HCT116 (cell line): ENCODE measurements at regions not wholly inside any gene's neighbourhood (a gene's known extent, or its start where the extent isn't known, plus 50 kb on each side); places are given as distances from the start of the nearest gene placed in this dataset.

ENCODE experiments used
- ATAC-seq: fragments of 200-7000 bp; cut with Tn5 transposase; 2 replicates; pipeline ENCODE4 v1.9.1; 2020; ENCODE audit warnings: mild to moderate bottlenecking, moderate library complexity
- BruUV-seq: library from RNA; stranded (reverse); fragments of 400-500 nt; replicated peaks from 2 replicates; lab custom pipeline; 2021; lab: Mats Ljungman, UMichigan
- CTCF ChIA-PET: fragments of 300-600 bp; sonication (Branson Sonifier 250); formaldehyde crosslinking; loops from one replicate; lab custom pipeline; 2021; ENCODE audit warnings: antibody characterized with exemption; lab: Charles Lee
- POLR2A ChIA-PET: fragments of 300-600, 350-600 bp; sonication (Branson Sonifier 250); formaldehyde crosslinking; loops from one replicate; lab custom pipeline; 2021; ENCODE audit warnings: antibody characterized with exemption; lab: Charles Lee
- RAD21 ChIA-PET, 2 experiments: fragments of 300-600 bp; sonication (Branson Sonifier 250); formaldehyde crosslinking; loops; one replicate each; lab custom pipeline; 2023; ENCODE audit warnings: low total read pairs in 2 of 2; ENCODE audit not compliant: uncharacterized antibody in 2 of 2, unreplicated experiment in 2 of 2, low non-redundant PET in 1 of 2; lab: Charles Lee
- DNase-seq: peaks from one replicate; pipeline ENCODE4 v3.0.0-alpha.2; 2010; ENCODE audit warnings: low read depth, low spot score
- H2AFZ ChIP-seq: fragments of 200-600 bp; shearing (Covaris generic), sonication (generic); 2 replicates; pipeline ENCODE4 v1.6.1; 2017; ENCODE audit warnings: low read depth, mixed run types, mixed read lengths, antibody characterized with exemption, low read length; ENCODE audit not compliant: poor library complexity, severe bottlenecking
- H3K27ac ChIP-seq: 2 replicates; pipeline ENCODE4 v1.5.1; 2012; ENCODE audit warnings: low read depth, low read length
- H3K27me3 ChIP-seq: fragments of 200-600 bp; sonication (generic); 2 replicates; pipeline ENCODE4 v1.6.1; 2016; ENCODE audit warnings: mixed run types, low read length, mixed read lengths; ENCODE audit not compliant: insufficient read depth
- H3K36me3 ChIP-seq, 2 experiments: fragments of 200-500 bp in 1 of 2; fragments of 200-600 bp in 1 of 2; sonication (Bioruptor generic) in 1 of 2; sonication (generic) in 1 of 2; 2 replicates each; pipeline versions ENCODE4 v1.5.1 to v1.6.1; 2014 to 2016; ENCODE audit warnings: low read length in 2 of 2, inconsistent platforms in 1 of 2, mixed read lengths in 1 of 2, mixed run types in 1 of 2; ENCODE audit not compliant: insufficient read depth in 2 of 2, control insufficient read depth in 1 of 2
- H3K4me1 ChIP-seq, 2 experiments: fragments of 200-600 bp in 1 of 2; sonication (generic) in 1 of 2; 2 replicates each; pipeline versions ENCODE4 v1.5.1 to v1.6.1; 2012 to 2017; ENCODE audit warnings: low read length in 2 of 2, inconsistent platforms in 1 of 2, mild to moderate bottlenecking in 1 of 2, mixed read lengths in 1 of 2, mixed run types in 1 of 2, moderate library complexity in 1 of 2; ENCODE audit not compliant: insufficient read depth in 2 of 2, control insufficient read depth in 1 of 2
- H3K4me2 ChIP-seq: fragments of 200-600 bp; sonication (generic); 2 replicates; pipeline ENCODE4 v1.6.1; 2017; ENCODE audit warnings: mixed run types, low read length, mixed read lengths
- H3K4me3 ChIP-seq, 2 experiments: fragments of 200-600 bp in 1 of 2; sonication (generic) in 1 of 2; replicated peaks in 1 of 2; 2 replicates each; pipeline ENCODE4 v1.5.1; 2011 to 2016; ENCODE audit warnings: low read length in 2 of 2, control low read depth in 1 of 2, low read depth in 1 of 2, mild to moderate bottlenecking in 1 of 2, mixed read lengths in 1 of 2, mixed run types in 1 of 2
- H3K79me2 ChIP-seq: fragments of 200-600 bp; sonication (generic); 2 replicates; pipeline ENCODE4 v1.6.1; 2017; ENCODE audit warnings: mild to moderate bottlenecking, mixed run types, low read length, moderate library complexity, mixed read lengths; ENCODE audit not compliant: insufficient read depth
- H3K9ac ChIP-seq: fragments of 200-600 bp; sonication (generic); 2 replicates; pipeline ENCODE4 v1.6.1; 2016; ENCODE audit warnings: low read length, mixed read lengths
- H3K9me2 ChIP-seq: fragments of 200-600 bp; sonication (generic), shearing (Covaris generic); 2 replicates; pipeline ENCODE4 v1.6.1; 2017; ENCODE audit warnings: mixed run types, mild to moderate bottlenecking, moderate library complexity; ENCODE audit not compliant: insufficient read depth
- H3K9me3 ChIP-seq, 2 experiments: fragments of 200-500 bp in 1 of 2; fragments of 200-600 bp in 1 of 2; sonication (Bioruptor generic) in 1 of 2; sonication (generic) in 1 of 2; 2 replicates each; pipeline ENCODE4 v1.6.1; 2014 to 2017; ENCODE audit warnings: low read length in 2 of 2, mixed read lengths in 2 of 2, inconsistent platforms in 1 of 2, low read depth in 1 of 2, mild to moderate bottlenecking in 1 of 2, mixed run types in 1 of 2, moderate library complexity in 1 of 2; ENCODE audit not compliant: control insufficient read depth in 1 of 2, insufficient read depth in 1 of 2
- H4K20me1 ChIP-seq: fragments of 200-600 bp; sonication (generic), shearing (Covaris generic); 2 replicates; pipeline ENCODE4 v1.6.1; 2017; ENCODE audit warnings: mixed run types, mild to moderate bottlenecking, moderate library complexity; ENCODE audit not compliant: insufficient read depth
- ATF3 ChIP-seq: IDR thresholded peaks from 2 replicates; pipeline ENCODE4 v1.6.1; 2012
- CEBPB ChIP-seq: IDR thresholded peaks from 2 replicates; pipeline ENCODE4 v1.6.1; 2012; ENCODE audit warnings: low read depth
- EGR1 ChIP-seq: IDR thresholded peaks from 2 replicates; pipeline ENCODE4 v1.6.1; 2012; ENCODE audit warnings: low read depth
- EZH2 ChIP-seq: fragments of 200-600 bp; sonication (generic); IDR thresholded peaks from 2 replicates; pipeline ENCODE4 v1.6.1; 2017; ENCODE audit warnings: antibody characterized with exemption, mixed run types
- EZH2phosphoT487 ChIP-seq: fragments of 200-600 bp; IDR thresholded peaks from 2 replicates; pipeline ENCODE4 v1.6.1; 2018; ENCODE audit warnings: antibody characterized with exemption, borderline replicate concordance
- FOSL1 ChIP-seq: IDR thresholded peaks from 2 replicates; pipeline ENCODE4 v1.6.1; 2012; ENCODE audit warnings: low read depth
- JUND ChIP-seq: IDR thresholded peaks from 2 replicates; pipeline ENCODE4 v1.6.1; 2012
- MAX ChIP-seq: IDR thresholded peaks from 2 replicates; pipeline ENCODE4 v1.6.1; 2012
- POLR2A ChIP-seq: IDR thresholded peaks from 2 replicates; pipeline ENCODE4 v1.7.0; 2011; ENCODE audit warnings: borderline replicate concordance; ENCODE audit not compliant: insufficient read depth, insufficient read length; ENCODE audit errors: extremely low read depth
- POLR2AphosphoS5 ChIP-seq: IDR thresholded peaks from 2 replicates; pipeline ENCODE4 v1.6.1; 2011; ENCODE audit warnings: mild to moderate bottlenecking, low read depth, low read length, moderate library complexity
- RAD21 ChIP-seq: IDR thresholded peaks from 2 replicates; pipeline ENCODE4 v1.6.1; 2012; ENCODE audit warnings: low read depth, mild to moderate bottlenecking
- REST ChIP-seq: IDR thresholded peaks from 2 replicates; pipeline ENCODE4 v1.6.1; 2012; ENCODE audit warnings: low read depth
- SIN3A ChIP-seq: IDR thresholded peaks from 2 replicates; pipeline ENCODE4 v1.6.1; 2012; ENCODE audit warnings: low read depth
- SP1 ChIP-seq: IDR thresholded peaks from 2 replicates; pipeline ENCODE4 v1.6.1; 2012; ENCODE audit warnings: low read depth
- SRF ChIP-seq: IDR thresholded peaks from 2 replicates; pipeline ENCODE4 v1.6.1; 2012; ENCODE audit warnings: low read depth
- TCF7L2 ChIP-seq: IDR thresholded peaks from 2 replicates; pipeline ENCODE4 v1.7.0; 2011; ENCODE audit warnings: borderline replicate concordance, inconsistent platforms; ENCODE audit not compliant: insufficient read depth, insufficient read length; ENCODE audit errors: extremely low read depth
- YY1 ChIP-seq: IDR thresholded peaks from 2 replicates; pipeline ENCODE4 v1.6.1; 2011; ENCODE audit warnings: low read length, low read depth, moderate library complexity, mild to moderate bottlenecking; ENCODE audit not compliant: insufficient replicate concordance; ENCODE audit errors: extremely low read depth
- ZBTB33 ChIP-seq: IDR thresholded peaks from 2 replicates; pipeline ENCODE4 v1.6.1; 2011; ENCODE audit warnings: mild to moderate bottlenecking, low read length, moderate library complexity; ENCODE audit not compliant: insufficient replicate concordance; ENCODE audit errors: extremely low read depth
- ZNF274 ChIP-seq: fragments of 200-500 bp; sonication (Bioruptor generic); IDR thresholded peaks from 2 replicates; pipeline ENCODE4 v1.6.1; 2014; ENCODE audit warnings: mild to moderate bottlenecking, low read depth, low read length, inconsistent platforms
- intact Hi-C: fragments of 100-400 bp; cut with micrococcal nuclease; formaldehyde crosslinking; loops from 2 replicates; pipeline ENCODE4 v1.10.0; 2022

- no peaks in the 10 kb centered on the region for H3K36me3 ChIP-seq
- ChIA-PET POLR2A (no interaction called here), RAD21 (no interaction called here)
- no peak overlapping the region for H3K27ac ChIP-seq
- H3K27me3 ChIP-seq: peaks cover 4% of the 10 kb centered on the region; the same call in 1 of the 2 replicates
- DNase-seq: no peak
- ATAC-seq: no peak
- no peak overlapping the region for H2AFZ ChIP-seq
- H3K4me3 ChIP-seq: no peak overlapping the region
- TF ChIP-seq FOSL1 (no peak), ZBTB33 (no peak), EZH2phosphoT487 (no peak), SRF (no peak), REST (no peak), EGR1 (no peak), ZNF274 (no peak), JUND (no peak), YY1 (no peak), ATF3 (no peak), RAD21 (no peak), TCF7L2 (no peak), EZH2 (no peak), MAX (no peak), SIN3A (no peak), POLR2AphosphoS5 (no peak), CEBPB (no peak), POLR2A (no peak), SP1 (no peak)
- TF ChIP-seq, all 23 proteins: peak for 0
- CTCF ChIA-PET: no interaction called here
- H3K4me2 ChIP-seq: no peak overlapping the region
- no peaks in the 10 kb centered on the region for H3K9me3 ChIP-seq
- intact Hi-C loops: no loop called here
- H3K79me2 ChIP-seq: no peaks in the 10 kb centered on the region
- H3K9me2 ChIP-seq: no peaks in the 10 kb centered on the region
- H3K9ac ChIP-seq: no peak overlapping the region
- BruUV-seq: no TSS peak
- no peaks in the 10 kb centered on the region for H3K4me1 ChIP-seq
- no peaks in the 10 kb centered on the region for H4K20me1 ChIP-seq
These were observed 135.8 kb downstream of the EN1 start for GRCh38 chr2:118711603-118712002.
